BE2C (cell line): ENCODE measurements at regions not wholly inside any gene's neighbourhood (a gene's known extent, or its start where the extent isn't known, plus 50 kb on each side); places are given as distances from the start of the nearest gene placed in this dataset.

Experiments used
- DNase-seq: peaks from one replicate; pipeline ENCODE4 v3.0.0-alpha.2; 2020
- H3K27me3 ChIP-seq: fragments of 250-450 bp; sonication (Bioruptor Pico); 2 replicates; pipeline ENCODE4 v1.5.1; 2020; ENCODE audit warnings: mild to moderate bottlenecking
- H3K36me3 ChIP-seq: fragments of 250-450 bp; sonication (Bioruptor Pico); 2 replicates; pipeline ENCODE4 v1.5.1; 2020; ENCODE audit warnings: mild to moderate bottlenecking
- H3K4me1 ChIP-seq: fragments of 250-450 bp; sonication (Bioruptor Pico); 2 replicates; pipeline ENCODE4 v1.5.1; 2020
- H3K4me3 ChIP-seq: 2 replicates; pipeline ENCODE4 v1.5.1; 2011; ENCODE audit warnings: low read depth, low read length
- H3K9me3 ChIP-seq: fragments of 250-450 bp; sonication (Bioruptor Pico); 2 replicates; pipeline ENCODE4 v1.5.1; 2020
- TF ChIP-seq, protein P1 (sequence below): IDR thresholded peaks from 2 replicates; pipeline ENCODE4 v1.5.1; 2012; ENCODE audit warnings: mild to moderate bottlenecking, low read depth, low read length

DNA sequence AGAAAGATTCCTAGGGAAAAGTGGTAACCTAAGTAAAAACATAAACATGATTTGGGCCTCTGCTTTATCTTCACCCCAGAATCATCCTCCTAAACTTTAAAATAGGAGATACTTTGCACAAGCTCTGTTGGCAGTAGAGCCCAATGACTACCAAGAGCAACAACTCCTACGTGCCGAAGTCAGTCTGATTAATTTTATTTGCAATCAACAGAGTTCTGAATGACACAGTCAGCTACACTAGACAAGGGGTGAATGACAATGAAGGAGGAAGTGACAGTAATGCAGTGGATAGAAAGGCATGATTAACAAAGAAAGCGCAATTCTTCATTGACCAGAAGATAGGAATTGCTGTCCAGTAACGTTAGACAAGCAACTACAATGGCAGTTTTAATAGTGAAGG is 957.9 kb upstream of the USP15 start:
- no peak for DNase-seq
- Histone ChIP-seq H3K4me1 (no peaks in the 10 kb centered on the region), H3K36me3 (no peaks in the 10 kb centered on the region), H3K4me3 (no peak overlapping the region), H3K27me3 (no peaks in the 10 kb centered on the region), H3K9me3 (no peaks in the 10 kb centered on the region; the same call in 1 of the 2 replicates)
- TF ChIP-seq, protein P1, sequence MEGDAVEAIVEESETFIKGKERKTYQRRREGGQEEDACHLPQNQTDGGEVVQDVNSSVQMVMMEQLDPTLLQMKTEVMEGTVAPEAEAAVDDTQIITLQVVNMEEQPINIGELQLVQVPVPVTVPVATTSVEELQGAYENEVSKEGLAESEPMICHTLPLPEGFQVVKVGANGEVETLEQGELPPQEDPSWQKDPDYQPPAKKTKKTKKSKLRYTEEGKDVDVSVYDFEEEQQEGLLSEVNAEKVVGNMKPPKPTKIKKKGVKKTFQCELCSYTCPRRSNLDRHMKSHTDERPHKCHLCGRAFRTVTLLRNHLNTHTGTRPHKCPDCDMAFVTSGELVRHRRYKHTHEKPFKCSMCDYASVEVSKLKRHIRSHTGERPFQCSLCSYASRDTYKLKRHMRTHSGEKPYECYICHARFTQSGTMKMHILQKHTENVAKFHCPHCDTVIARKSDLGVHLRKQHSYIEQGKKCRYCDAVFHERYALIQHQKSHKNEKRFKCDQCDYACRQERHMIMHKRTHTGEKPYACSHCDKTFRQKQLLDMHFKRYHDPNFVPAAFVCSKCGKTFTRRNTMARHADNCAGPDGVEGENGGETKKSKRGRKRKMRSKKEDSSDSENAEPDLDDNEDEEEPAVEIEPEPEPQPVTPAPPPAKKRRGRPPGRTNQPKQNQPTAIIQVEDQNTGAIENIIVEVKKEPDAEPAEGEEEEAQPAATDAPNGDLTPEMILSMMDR: no peak

GRCh38 chr12:61308220-61308619 is 952.0 kb upstream of the USP15 start:
- DNase-seq: no peak
- Histone ChIP-seq H3K4me1 (no peaks in the 10 kb centered on the region), H3K9me3 (no peaks in the 10 kb centered on the region; the same call in 1 of the 2 replicates), H3K36me3 (no peaks in the 10 kb centered on the region), H3K4me3 (no peak overlapping the region), H3K27me3 (no peaks in the 10 kb centered on the region)
- TF ChIP-seq, protein P1: no peak

DNA sequence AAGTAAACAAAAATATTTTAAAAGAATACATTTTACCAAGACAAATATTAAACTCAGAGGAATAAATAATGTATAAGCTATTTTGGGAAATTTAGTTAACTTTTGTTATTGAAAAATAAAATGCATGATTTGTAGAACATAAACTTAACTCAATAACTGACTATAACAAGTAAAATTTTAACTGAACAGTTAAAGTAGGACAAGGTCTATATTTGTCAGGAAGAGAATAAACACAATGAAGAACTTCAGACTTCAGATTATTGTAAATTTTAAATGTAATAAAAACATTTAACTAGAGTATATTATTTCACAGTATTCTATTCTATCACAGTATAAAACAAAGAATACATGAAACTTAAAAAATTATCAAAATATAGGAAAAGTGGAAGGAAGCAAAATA is 948.8 kb upstream of the USP15 start:
- Histone ChIP-seq H3K9me3 (no peaks in the 10 kb centered on the region), H3K27me3 (no peaks in the 10 kb centered on the region), H3K36me3 (no peaks in the 10 kb centered on the region), H3K4me3 (no peak overlapping the region), H3K4me1 (no peaks in the 10 kb centered on the region)
- no peak for DNase-seq
- TF ChIP-seq, protein P1: no peak

GRCh38 chr12:61348871-61349270 is 911.3 kb upstream of the USP15 start:
- no peak for DNase-seq
- Histone ChIP-seq H3K9me3 (no peaks in the 10 kb centered on the region), H3K36me3 (no peaks in the 10 kb centered on the region), H3K4me3 (no peak overlapping the region), H3K4me1 (no peaks in the 10 kb centered on the region), H3K27me3 (no peaks in the 10 kb centered on the region)
- TF ChIP-seq, protein P1: no peak

DNA sequence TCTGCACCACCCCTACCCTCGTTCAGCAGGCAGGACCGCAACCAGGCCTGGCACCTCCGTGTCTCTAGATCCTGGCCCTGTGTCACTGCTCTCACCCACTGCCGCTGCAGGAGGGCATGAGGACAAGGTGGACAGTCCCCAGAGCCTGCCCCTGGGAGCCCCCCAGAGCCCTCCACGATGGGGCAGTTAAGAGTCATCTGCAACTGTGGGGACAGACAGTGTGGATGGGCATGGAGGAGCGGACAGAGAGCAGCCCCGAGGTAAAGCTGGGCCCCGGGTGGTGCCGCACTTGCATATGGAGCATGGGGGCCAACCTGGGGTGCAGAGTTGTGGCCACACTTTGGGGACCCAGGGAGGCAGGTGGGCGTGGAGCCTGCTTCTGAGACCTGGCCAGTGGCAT is 905.1 kb upstream of the USP15 start:
- Histone ChIP-seq H3K27me3 (no peaks in the 10 kb centered on the region), H3K4me3 (no peak overlapping the region), H3K36me3 (no peaks in the 10 kb centered on the region), H3K4me1 (no peaks in the 10 kb centered on the region), H3K9me3 (no peaks in the 10 kb centered on the region)
- TF ChIP-seq, protein P1: no peak
- DNase-seq: no peak

GRCh38 chr12:61356485-61356884 is 903.7 kb upstream of the USP15 start:
- H3K4me3 ChIP-seq: no peak overlapping the region
- no peak for DNase-seq
- TF ChIP-seq, protein P1: no peak

More at GRCh38 chr12:61356485-61356884, 903.7 kb upstream of the USP15 start:
- no peaks in the 10 kb centered on the region for H3K9me3 ChIP-seq
- H3K4me1 ChIP-seq: no peaks in the 10 kb centered on the region
- H3K36me3 ChIP-seq: no peaks in the 10 kb centered on the region
- H3K27me3 ChIP-seq: no peaks in the 10 kb centered on the region
